GM12878 (cell line): ENCODE measurements at regions not wholly inside any gene's neighbourhood (a gene's known extent, or its start where the extent isn't known, plus 50 kb on each side); places are given as distances from the start of the nearest gene placed in this dataset.
A peak's percentile ranks its signal among the peaks of the same experiment; 100 is the strongest.

Source experiments
- CBFB ChIP-seq: IDR thresholded peaks from 2 replicates; pipeline ENCODE4 v1.6.1; 2016; ENCODE audit warnings: antibody characterized with exemption, low read depth
- CBX3 ChIP-seq: fragments of 200-600 bp; sonication (generic); IDR thresholded peaks from 2 replicates; pipeline ENCODE4 v1.6.1; 2016; ENCODE audit warnings: low read depth, borderline replicate concordance
- CREM ChIP-seq: IDR thresholded peaks from 2 replicates; pipeline ENCODE4 v1.6.1; 2014; ENCODE audit warnings: antibody characterized with exemption, low read depth
- EP300 ChIP-seq, 2 experiments: fragments of 150-350 bp in 1 of 2; IDR thresholded peaks; 2 replicates each; pipeline ENCODE4 v1.6.1; 2011 to 2012; ENCODE audit warnings: low read depth in 2 of 2, low read length in 2 of 2, borderline replicate concordance in 1 of 2, improper control_type of control experiment in 1 of 2, inconsistent platforms in 1 of 2; ENCODE audit not compliant: control insufficient read depth in 1 of 2
- EZH2 ChIP-seq: IDR thresholded peaks from 2 replicates; pipeline ENCODE4 v1.6.1; 2012; ENCODE audit warnings: low read depth, mild to moderate bottlenecking, control low read depth, inconsistent platforms, low read length, borderline replicate concordance; ENCODE audit not compliant: control insufficient read depth
- GATAD2B ChIP-seq: fragments of 450-650 bp; conservative IDR thresholded peaks from 2 replicates; pipeline ENCODE4 v1.6.1; 2017; ENCODE audit warnings: low read depth, mild to moderate bottlenecking, moderate library complexity
- HDAC6 ChIP-seq: fragments of 200-600 bp; sonication (generic); IDR thresholded peaks from one replicate; pipeline ENCODE4 v1.8.0; 2017; ENCODE audit warnings: antibody characterized with exemption; ENCODE audit not compliant: unreplicated experiment
- HSF1 ChIP-seq: fragments of 150-350 bp; IDR thresholded peaks from 2 replicates; pipeline ENCODE4 v1.6.1; 2014; ENCODE audit warnings: mild to moderate bottlenecking, low read depth, low read length
- IKZF2 ChIP-seq, 2 experiments: fragments of 450-650 bp; IDR thresholded peaks; 2 replicates each; pipeline ENCODE4 v1.6.1; 2017; ENCODE audit warnings: mild to moderate bottlenecking in 2 of 2, moderate library complexity in 2 of 2
- IRF3 ChIP-seq: fragments of 450-650 bp; IDR thresholded peaks from 2 replicates; pipeline ENCODE4 v1.6.1; 2014; ENCODE audit warnings: mild to moderate bottlenecking
- JUND ChIP-seq: IDR thresholded peaks from 2 replicates; pipeline ENCODE4 v1.6.1; 2012; ENCODE audit warnings: low read depth, mild to moderate bottlenecking, low read length, improper control_type of control experiment, moderate library complexity
- NFYA ChIP-seq: IDR thresholded peaks from 2 replicates; pipeline ENCODE4 v1.6.1; 2011; ENCODE audit warnings: low read depth, mild to moderate bottlenecking, low read length, improper control_type of control experiment, borderline replicate concordance
- NR2F1 ChIP-seq: fragments of 450-650 bp; conservative IDR thresholded peaks from 2 replicates; pipeline ENCODE4 v1.6.1; 2017; ENCODE audit warnings: mild to moderate bottlenecking
- SIN3A ChIP-seq: IDR thresholded peaks from 2 replicates; pipeline ENCODE4 v1.6.1; 2012; ENCODE audit warnings: low read depth, low read length, improper control_type of control experiment
- SMARCA5 ChIP-seq: fragments of 450-650 bp; IDR thresholded peaks from 2 replicates; pipeline ENCODE4 v1.6.1; 2017; ENCODE audit warnings: mild to moderate bottlenecking
- SRF ChIP-seq, 2 experiments: IDR thresholded peaks; 2 replicates each; pipeline ENCODE4 v1.6.1; 2011; ENCODE audit warnings: low read depth in 2 of 2, low read length in 2 of 2, mild to moderate bottlenecking in 1 of 2, moderate library complexity in 1 of 2
- STAT3 ChIP-seq: IDR thresholded peaks from 2 replicates; pipeline ENCODE4 v1.6.1; 2011; ENCODE audit warnings: low read depth, low read length, improper control_type of control experiment
- TAF1 ChIP-seq: IDR thresholded peaks from 2 replicates; pipeline ENCODE4 v1.6.1; 2011; ENCODE audit warnings: mild to moderate bottlenecking, low read depth, low read length, borderline replicate concordance
- YY1 ChIP-seq: IDR thresholded peaks from 2 replicates; pipeline ENCODE4 v1.6.1; 2011; ENCODE audit warnings: low read depth, mild to moderate bottlenecking, low read length
- ZZZ3 ChIP-seq: IDR thresholded peaks from 2 replicates; pipeline ENCODE4 v1.6.1; 2011; ENCODE audit warnings: low read depth; ENCODE audit not compliant: control insufficient read depth, insufficient read length
- TF ChIP-seq, protein P1 (sequence below): fragments of 450-650 bp; IDR thresholded peaks from 2 replicates; pipeline ENCODE4 v1.6.1; 2018; ENCODE audit warnings: mild to moderate bottlenecking, low read depth, moderate library complexity; ENCODE audit not compliant: partially characterized antibody
- TF ChIP-seq, protein P2 (sequence below): IDR thresholded peaks from 2 replicates; pipeline ENCODE4 v1.6.1; 2011; ENCODE audit warnings: low read depth, mild to moderate bottlenecking, low read length, moderate library complexity, borderline replicate concordance; ENCODE audit errors: extremely low read depth

DNA sequence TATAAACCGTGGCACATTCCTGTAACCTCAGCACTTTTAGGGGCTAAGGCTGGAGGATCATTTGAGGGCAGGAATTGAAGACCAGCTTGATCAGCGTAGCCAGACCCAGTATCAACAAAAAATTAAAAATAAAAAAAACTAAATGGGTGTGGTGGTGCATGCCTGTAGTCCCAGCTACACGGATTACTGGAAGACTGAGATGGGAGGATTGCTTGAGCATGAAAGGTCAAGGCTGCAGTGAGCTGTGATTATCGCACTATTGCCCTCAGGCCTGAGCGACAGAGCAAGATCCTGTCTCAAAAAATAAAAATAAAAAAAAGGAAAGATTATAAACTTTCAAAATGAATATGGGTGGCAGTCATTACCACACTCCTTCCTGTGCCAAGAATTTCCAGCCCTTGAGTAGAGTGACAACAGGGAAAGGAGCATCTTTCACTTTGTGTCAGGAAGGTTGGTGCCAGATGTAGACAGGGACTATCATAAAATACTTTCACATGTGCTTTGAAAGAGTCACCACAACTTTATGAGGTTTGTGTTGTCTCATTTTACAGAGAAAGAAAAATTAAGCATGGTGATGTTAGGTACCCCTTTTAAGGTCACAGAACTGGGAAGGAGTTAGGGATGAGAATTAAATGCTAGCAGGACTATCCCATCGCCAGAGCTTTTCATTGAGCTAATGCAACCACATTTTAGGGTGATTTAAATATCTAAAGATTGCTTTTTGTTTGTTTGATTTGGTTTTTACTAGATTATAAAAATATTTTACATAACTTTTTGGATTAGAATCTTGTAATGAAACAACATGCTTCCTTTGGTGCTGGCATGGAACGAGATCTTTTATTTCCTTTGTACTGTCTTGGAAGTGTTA is 1617.4 kb upstream of the ACVR2A start (continued):
- TF ChIP-seq, protein P1, sequence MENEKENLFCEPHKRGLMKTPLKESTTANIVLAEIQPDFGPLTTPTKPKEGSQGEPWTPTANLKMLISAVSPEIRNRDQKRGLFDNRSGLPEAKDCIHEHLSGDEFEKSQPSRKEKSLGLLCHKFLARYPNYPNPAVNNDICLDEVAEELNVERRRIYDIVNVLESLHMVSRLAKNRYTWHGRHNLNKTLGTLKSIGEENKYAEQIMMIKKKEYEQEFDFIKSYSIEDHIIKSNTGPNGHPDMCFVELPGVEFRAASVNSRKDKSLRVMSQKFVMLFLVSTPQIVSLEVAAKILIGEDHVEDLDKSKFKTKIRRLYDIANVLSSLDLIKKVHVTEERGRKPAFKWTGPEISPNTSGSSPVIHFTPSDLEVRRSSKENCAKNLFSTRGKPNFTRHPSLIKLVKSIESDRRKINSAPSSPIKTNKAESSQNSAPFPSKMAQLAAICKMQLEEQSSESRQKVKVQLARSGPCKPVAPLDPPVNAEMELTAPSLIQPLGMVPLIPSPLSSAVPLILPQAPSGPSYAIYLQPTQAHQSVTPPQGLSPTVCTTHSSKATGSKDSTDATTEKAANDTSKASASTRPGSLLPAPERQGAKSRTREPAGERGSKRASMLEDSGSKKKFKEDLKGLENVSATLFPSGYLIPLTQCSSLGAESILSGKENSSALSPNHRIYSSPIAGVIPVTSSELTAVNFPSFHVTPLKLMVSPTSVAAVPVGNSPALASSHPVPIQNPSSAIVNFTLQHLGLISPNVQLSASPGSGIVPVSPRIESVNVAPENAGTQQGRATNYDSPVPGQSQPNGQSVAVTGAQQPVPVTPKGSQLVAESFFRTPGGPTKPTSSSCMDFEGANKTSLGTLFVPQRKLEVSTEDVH, result no peak
- TF ChIP-seq TAF1, result no peak
- no peak for TF ChIP-seq SIN3A
- no peak for TF ChIP-seq SMARCA5
- peak; percentile 44 for TF ChIP-seq CREM
- TF ChIP-seq HDAC6, result no peak
- TF ChIP-seq, protein P2, sequence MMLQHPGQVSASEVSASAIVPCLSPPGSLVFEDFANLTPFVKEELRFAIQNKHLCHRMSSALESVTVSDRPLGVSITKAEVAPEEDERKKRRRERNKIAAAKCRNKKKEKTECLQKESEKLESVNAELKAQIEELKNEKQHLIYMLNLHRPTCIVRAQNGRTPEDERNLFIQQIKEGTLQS, result no peak
- peak; percentile 27; the same call in 1 of the 2 replicates for TF ChIP-seq NR2F1
- TF ChIP-seq CBX3, result no peak
- TF ChIP-seq CBFB, result no peak
- no peak for TF ChIP-seq STAT3
- TF ChIP-seq SRF (IDR thresholded peaks at IDR 0.05; ENCODE audit: low read depth in 2 of 2, low read length in 2 of 2), result no peak
- TF ChIP-seq GATAD2B, result peak; percentile 31; the same call in 1 of the 2 replicates
- TF ChIP-seq HSF1, result no peak
- no peak for TF ChIP-seq NFYA
- TF ChIP-seq IRF3, result no peak
- TF ChIP-seq ZZZ3, result no peak
- no peak for TF ChIP-seq EP300 (IDR thresholded peaks at IDR 0.05; ENCODE audit: borderline replicate concordance in 1 of 2, control insufficient read depth in 1 of 2, low read depth in 2 of 2, low read length in 2 of 2)
- TF ChIP-seq EZH2, result no peak
- TF ChIP-seq JUND, result no peak
- TF ChIP-seq IKZF2 (IDR thresholded peaks at IDR 0.05), result peak; percentile 77 to 80
- no peak for TF ChIP-seq YY1
